NOMO-1 treated with dmso at 0.1 percent for 144 hours (cell line): ENCODE measurements at regions not wholly inside any gene's neighbourhood (a gene's known extent, or its start where the extent isn't known, plus 50 kb on each side); places are given as distances from the start of the nearest gene placed in this dataset.

ENCODE experiments used
- DNase-seq: peaks from one replicate; lab custom pipeline; 2025; ENCODE audit not compliant: unreplicated experiment; lab: John Stamatoyannopoulos, UW

DNA sequence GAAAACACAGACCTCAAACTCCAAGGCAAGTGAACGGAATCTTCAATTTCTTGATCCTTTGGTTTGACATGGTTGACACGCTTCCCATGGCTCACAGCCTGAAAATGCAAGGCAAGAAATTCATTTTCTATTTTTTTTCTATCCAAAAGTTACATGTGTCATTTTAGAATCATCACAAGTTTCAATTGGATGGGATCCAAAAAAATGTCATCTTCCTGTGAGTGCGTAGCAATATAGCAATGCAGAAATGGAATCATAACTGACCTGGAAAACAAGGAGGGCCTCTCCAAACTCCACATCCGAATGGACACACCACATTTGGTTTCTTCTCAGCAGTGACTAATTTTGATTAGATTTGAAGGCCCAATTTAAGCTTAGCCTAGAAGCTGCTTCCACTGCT lies 175.8 kb upstream of the ATP11B start:
- no peak for DNase-seq

DNA sequence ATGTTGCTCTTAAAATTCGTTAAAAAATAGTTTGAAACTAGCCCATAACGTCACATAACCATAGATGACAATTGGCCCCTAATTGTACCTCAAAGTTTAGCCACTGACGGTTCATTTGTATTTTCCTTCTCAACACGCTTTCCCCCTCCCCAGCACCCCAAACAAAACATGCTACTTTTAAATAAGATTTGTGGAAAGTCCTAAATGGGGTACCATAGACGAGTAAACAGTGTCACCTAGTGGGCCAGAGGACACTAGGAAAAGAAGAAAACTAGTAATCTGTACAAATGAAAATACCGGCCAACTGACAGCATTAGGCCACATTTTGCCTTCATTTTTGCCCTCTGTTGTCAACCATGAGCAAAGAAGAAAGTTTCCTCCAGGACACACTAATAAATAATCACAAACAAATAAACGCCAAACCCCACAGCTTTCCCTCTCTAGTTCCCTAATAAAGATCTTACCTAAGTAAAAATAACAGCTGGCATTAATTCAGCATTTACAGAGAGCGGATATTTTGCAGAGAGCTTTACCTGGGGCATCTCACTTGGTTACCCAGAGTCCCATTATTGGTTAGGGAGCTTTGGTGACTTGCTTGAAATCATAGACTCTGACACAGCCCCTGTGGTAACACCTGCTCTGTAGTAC lies 175.1 kb upstream of the ATP11B start:
- DNase-seq, result no peak

DNA sequence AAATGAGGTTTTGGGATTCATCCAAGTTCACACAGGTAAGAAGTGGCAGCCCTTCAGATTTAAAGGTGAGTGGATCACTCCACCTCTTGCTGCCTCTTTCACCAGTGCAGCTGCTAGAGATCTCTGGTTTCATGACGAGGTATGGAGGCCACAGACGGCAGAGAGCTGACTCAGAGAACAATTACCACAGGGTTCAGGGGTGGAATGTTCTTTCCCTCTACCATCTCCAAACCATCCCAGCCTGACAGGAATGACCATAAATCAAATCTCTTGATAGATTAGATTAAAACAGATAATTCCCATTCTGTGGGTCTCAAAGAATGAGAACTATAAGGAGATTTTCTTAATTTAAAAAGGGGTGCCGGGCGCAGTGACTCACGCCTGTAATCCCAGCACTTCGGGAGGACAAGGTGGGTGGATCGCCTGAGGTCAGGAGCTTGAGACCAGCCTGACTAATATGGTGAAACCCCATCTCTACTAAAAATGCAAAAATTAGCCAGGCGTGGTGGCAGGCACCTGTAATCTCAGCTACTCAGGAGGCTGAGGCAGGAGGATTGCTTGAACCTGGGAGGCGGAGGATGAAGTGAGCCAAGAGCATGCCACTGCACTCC lies 174.2 kb upstream of the ATP11B start:
- DNase-seq, result no peak

DNA sequence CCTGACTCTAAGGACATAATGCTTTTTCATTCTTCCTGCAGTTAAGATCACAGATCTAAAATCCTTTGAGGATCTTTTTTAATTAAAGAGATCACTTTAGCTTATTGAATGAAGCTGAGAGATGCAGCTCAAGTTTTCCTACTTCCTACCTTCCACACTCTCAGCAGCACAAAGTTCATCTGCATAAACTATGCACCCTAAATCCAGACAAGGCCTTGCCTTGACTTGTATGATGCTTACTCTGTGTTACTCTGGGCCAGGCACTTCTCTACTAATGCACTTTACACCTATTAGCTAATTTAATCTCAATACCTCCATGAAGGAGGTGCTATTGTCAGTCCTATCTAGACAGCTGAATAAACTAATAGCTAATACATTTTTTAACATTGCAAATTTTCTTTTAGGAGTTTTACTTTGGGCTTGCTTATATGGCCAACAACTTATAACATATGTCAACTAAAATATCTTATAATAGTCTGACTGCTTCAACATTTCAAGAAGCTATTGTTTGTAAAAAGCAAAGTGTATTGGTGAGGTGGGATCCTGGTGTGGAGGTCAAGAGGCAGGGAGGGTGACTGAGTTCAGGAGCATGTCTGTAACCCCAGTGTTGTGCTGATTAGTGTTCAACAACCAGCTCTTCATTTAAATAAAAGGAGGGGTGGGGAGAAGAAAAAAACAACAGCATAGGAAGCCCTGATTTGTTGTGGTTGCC lies 172.4 kb upstream of the ATP11B start:
- no peak for DNase-seq

DNA sequence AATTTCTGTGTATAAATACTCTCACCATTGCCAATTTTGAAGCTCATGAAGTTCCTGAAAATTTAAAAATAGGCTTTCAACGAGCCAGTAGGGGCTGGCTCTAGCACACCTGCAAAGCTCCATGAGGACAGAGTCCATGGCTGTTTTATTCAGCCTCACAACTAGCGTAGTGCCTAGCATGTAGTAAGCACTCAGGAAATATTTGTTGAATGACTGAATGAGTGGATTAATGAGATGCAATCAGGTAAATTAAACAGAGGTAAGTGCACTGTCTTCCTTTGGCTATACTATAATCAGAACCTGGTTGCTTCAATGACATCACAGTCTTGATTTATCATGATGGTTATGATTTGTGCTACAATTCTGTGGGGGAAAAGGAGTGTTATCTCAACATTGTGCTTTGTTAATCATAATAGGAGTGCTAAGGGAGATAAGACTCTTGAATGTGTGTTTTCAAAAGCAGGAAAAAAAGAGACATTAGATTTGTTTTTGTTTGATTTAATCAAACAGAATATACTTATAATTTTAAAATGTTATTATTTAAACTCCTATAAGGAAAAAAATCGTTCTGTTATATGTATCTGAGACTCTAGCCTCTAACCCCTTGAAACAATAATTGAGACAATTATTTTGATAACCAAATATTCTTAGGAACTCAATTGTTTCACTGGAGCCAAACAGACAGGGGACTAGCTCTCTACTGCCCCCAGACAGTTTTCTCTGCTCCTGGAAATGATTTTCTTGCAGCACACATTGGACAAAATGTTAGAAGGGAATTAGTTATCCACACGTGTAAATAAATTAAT lies 171.7 kb upstream of the ATP11B start:
- no peak for DNase-seq

DNA sequence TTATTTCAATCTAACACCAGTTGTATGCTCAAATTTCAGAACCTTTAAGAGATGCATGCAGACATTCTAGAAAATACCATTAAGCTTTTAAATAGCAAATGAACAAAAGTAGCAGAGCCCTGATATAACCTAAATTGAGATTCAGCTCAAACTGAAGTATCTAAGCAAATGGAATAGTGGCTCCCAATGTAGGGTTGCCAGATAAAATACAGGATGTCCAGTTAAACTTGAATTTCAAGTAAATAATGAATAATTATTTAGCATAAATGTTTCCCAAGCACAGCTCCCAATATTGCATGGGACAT lies 171.1 kb upstream of the ATP11B start:
- DNase-seq, result no peak

DNA sequence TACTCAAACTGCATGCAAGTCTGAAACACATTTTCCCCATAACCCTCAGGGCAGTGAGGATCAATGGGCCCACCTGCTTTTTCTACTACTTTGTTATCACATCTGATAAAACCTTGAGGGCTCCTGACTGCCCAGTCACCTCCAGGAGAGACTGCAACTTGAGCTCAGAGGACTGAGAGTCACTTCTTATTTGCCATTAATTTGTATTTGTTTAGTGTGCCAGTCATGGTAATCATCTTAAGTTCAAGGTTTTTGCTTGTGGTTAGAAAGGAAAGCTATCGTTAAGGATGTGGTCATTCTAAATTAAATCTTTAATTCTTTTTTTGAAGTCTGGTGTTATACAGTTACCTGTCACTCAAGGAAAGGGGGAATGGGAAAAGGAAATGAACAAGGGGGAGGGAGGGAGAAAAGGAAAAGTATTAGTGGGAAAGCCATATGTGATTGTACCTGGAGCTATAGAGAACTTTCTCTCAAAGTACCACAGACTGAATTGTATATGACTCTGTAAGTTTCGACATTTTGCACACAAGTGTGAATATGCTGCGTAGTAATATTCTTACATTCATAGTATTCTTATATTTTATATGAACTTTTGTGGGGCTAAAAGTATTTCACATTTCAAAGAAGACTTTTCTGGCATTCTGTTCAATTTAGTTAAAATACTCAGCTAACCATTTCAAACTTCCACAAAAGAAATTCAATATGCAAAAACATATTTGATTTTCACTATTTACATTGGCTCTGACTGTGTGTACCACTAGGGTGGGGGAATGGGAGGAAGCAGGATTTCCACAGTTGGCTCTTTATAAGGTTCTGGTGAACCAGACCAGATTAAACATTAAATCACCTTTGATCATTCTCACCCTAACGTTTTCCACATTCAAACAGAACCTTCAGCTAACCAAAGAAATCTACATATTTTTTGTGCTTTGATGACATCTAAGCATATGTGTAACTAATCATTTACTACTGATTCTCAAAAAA lies 166.5 kb upstream of the ATP11B start:
- DNase-seq, result no peak

DNA sequence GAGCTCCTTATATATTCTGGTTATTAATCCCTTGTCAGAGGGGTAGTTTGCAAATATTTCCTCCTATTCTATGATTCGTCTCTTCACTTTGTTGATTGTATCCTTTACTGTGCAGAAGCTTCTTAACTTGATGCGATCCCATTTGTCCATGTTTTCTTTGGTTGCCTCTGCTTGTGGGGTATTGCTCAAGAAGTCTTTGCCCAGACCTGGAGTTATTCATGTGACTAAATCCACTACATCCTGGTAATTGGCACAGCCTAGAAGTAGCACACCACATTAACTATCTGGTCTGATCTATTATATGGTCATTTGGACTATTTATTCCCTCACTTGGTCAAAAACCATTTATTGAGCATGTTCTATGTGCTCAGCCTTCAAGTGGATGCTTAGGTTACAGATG lies 164.8 kb upstream of the ATP11B start:
- no peak for DNase-seq

DNA sequence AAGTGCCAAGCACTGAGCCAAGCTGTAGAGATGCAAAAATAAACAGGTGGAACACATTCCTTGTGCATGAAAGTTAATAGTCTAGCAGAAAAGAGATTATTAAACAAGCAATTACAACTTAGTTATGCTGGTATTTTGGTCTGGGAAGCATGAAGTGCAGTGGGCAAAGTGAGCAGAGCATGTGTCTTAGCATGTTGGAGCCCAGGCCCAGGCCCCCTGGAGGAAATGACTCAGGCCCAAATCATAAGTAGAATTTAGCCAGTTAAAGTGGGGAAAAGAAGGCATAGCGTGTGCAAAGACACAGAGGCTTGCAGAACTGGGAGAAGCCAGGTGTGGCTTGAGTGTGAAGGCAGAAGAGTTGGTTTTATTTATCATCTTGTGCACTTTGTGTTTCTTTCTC lies 163.8 kb upstream of the ATP11B start:
- no peak for DNase-seq

DNA sequence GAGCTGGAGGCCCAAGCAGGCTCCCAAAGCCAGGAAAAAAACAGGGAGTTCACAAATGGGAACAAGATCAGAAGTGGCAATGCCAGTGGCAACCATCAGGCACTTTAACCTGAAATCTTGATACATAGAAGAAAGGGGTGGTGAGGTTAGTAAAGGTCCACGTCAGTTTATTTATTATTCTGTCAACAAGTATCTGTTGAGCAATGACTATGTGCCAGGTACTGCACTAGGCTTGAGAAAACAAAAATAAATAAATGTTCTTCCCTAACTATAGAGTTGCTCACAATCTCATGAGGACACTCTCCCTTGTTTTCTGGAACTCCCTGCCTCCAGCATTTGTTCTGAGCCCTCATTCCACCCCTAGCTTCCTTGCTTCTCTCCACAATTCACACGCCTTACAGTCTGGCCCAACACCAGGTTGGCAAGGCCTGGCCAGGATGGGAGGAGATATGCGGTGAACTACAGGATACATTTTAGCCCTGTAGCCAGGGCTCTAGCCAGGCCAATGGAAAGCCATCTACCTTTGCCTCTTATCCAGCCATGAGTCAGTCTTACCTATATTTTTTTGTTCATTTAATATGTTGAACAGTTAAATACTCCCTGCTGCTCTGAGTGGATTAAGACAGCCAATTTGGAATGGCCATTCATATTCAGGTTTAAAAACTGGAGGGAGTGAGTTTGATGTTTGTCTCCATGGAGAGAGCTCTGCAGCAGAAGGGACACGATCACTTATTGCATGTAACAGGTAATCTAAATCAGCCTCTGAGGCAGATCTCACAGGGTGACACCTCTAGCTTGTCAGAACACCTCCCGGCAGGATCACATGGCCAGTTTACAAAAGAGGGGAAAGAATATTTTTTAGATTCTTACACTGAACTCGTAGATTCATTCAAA lies 161.9 kb upstream of the ATP11B start:
- no peak for DNase-seq

DNA sequence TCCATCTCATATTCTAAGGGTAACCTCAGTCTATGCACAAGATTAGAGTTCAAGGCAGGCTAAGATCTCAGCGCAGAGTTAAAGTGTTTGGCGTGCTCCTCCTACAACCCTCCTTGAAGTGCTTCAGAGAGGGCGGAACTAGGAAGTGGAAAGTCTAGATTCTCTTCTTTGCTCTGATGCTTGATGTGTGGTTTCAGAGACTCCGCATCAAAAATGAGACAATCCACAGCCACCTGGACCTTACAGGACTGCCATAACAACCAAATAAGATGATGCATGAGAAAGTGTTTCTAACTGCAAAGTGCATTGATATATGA lies 161.3 kb upstream of the ATP11B start:
- DNase-seq, result no peak

DNA sequence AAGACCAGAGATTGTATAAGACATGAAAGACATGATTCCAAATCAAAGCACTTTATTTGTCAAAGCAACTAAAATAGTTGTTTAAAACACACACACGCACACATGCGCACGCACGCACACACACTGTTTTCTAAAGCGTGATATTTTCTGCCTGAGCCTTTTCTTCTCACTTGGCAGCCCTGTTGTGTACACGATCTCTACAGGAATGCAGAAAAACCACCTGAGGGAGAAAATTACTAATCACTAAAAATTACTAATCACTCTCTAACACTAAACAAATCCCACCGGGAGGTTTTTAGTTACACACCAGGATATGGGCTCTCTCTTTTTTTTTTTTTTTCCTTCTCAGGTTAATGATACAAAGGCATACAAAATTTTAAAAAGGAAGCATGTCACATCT lies 160.1 kb upstream of the ATP11B start:
- no peak for DNase-seq

DNA sequence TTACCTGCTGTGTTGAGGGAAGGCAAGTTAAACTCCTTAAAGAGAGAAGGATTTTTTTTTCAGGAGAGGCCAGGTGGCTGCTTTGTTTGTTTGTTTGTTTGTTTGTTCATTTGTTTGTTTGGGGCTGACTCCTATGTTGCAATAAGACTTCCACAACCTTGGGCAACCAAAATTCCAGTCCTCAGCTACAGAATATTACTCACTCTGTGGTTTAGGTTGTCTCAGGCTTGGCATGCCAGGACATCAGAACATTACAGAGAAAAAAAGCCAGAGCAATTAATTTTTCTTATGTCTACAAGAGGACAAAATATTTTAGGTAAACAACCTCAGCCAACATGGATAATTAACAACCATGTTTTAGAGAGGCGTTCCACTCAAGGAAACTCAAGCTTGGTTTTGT lies 156.7 kb upstream of the ATP11B start:
- no peak for DNase-seq

DNA sequence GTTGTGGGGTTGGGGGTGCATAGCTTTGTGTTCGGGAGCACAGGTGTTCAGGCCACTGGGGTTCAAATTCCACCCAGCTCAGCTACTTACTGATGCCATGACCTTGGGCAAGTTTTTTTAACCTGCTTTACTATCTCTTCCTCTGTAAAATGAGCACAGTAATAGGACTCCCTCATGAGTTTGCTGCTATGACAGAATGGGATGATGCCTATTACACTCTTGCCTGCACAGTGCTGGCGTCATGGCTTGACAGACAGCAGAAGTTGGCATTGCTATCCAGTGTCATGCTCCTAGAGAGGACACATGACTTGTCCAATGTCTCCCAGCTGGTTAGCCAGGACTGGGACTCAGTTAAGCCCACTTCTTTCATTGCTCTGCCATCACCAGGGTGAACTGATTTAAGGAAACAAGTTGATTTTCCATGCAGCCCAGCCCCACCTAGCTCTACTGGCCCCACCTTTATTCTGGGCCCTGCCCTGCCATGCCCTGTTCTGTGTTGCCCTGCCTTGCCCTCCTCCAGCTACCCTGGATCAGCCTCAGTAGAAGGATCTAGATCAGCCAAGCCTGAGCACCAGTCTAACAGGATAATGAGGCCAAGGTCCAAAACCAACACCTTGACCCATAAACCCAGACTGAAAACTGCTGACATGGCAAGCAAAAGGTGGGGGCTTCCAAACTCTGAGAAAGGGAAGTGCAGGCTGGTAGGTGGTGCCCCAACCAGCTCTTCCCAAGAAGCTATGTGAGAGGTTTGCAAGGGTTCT lies 155.8 kb upstream of the ATP11B start:
- no peak for DNase-seq

DNA sequence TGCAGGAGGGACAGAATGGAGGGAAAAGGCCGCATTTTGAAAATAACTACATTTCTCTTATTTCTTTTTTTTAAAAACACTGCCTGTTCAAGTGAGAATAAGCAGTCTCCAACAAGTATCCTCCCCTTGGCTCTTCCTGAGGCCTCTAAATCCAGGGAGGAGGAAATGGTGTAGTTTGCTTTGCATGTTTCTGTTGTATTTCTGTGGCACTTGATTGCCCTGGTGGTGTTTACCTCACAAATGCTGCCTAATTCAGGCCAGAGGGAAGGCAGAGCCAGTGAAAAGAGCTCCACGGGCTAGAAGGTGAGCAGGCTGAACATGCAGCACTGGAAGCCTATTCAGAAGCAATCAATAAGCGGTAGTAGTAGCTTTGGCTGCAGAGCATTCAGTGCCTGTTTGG lies 149.3 kb upstream of the ATP11B start:
- DNase-seq, result no peak

DNA sequence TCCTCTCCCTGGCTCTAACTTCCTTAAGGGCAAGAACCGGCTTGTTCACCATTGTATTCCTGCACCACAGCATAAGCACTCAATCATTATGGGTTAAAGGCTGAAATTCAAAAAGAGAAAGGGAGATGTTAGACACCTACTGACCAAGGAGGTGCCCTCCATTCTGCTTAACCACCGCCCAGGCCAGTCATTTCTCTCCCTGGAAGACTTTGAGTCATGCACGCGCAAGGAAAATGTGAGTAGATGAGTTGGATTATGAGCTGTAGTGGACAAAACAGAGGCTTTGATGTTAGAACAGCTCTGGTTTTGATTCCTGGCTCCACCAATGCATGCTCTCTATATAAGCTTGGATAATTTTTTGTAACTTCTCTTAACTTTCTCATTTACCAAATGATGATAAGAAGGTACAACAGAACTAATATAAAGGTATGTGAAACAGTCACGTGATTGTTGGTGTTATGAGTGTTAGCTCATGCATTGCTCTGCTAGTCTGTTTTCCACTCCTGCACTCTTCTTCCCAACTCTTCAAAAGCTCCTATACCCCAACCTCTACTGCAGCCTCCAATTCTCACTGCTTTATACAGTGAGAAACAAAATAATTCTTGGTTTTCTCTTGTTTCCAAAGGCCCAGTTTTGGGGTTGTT lies 148.4 kb upstream of the ATP11B start:
- no peak for DNase-seq

DNA sequence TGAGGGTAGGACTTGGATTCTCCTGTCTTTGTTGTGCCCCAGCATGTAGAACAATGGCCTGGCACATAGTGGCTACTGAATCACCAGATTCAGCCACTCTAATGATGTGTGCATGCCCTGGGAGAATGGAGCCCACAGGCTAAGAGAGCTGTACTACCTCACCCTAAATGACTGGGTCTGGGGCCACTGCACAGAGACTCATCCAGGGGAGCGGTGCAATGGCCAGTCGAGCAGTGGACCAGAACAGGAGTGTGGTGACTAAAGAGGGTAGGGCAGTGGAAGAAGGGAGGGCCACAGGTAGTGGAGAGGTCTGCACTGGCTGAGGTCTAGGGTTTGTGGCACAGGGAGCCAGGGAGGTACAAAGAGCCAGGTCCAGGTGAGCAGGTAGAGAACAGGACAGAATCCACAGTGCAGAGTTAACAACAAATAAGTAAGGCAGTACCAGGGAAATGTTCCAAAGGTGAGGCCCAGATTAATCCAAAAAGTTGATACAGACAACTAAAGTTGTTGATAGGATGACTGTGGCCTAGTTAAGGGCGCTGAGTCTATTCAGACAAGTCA lies 142.7 kb upstream of the ATP11B start:
- DNase-seq, result no peak

DNA sequence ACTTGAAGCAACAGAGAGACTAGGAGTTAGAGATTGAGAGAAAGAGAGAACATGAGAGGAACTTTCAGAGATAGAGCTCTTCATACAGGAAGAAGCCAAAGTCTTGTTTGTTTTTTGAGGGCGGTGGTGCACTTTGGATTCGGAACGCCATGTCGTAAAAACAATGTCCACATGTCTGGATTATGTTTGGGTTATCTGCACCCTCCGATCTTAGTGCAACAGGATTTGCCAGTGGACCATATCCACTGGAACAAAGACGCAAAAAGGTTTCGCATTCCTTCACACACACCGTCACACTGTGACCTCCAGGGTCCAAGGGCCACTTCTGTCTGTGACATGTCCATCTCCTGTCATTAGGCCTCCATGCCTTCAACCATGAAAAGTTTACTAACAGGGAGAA lies 141.8 kb upstream of the ATP11B start:
- DNase-seq, result no peak
